ENCODE measurements at regions not wholly inside any gene's neighbourhood (a gene's known extent, or its start where the extent isn't known, plus 50 kb on each side); places are given as distances from the start of the nearest gene placed in this dataset.

DNA sequence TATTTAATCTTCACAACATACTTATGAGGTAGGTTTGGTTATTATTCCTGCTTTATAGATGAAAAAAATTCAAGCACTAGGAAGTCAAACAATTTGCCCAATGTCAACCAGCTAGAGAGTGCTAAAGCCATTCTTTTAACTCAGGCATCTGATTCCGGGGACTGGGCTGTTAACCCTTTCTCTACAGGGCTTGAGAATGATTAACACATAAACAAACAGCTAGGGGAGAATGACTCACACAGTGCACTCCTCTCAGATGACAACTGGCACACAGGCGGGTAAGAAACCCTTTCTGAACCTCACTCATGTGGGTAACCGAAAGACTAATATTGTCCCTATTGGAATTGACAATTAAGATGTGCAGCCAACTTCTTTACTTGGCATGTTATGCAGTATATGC is 86.3 kb upstream of the FSHR start:
- TF ChIP-seq, protein P1, sequence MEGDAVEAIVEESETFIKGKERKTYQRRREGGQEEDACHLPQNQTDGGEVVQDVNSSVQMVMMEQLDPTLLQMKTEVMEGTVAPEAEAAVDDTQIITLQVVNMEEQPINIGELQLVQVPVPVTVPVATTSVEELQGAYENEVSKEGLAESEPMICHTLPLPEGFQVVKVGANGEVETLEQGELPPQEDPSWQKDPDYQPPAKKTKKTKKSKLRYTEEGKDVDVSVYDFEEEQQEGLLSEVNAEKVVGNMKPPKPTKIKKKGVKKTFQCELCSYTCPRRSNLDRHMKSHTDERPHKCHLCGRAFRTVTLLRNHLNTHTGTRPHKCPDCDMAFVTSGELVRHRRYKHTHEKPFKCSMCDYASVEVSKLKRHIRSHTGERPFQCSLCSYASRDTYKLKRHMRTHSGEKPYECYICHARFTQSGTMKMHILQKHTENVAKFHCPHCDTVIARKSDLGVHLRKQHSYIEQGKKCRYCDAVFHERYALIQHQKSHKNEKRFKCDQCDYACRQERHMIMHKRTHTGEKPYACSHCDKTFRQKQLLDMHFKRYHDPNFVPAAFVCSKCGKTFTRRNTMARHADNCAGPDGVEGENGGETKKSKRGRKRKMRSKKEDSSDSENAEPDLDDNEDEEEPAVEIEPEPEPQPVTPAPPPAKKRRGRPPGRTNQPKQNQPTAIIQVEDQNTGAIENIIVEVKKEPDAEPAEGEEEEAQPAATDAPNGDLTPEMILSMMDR (IDR thresholded peaks at IDR 0.05; ENCODE audit: low read length): no peak
- no peak for TF ChIP-seq EZH2 (IDR thresholded peaks at IDR 0.05; ENCODE audit: borderline replicate concordance, low read length)

Data from OCI-LY1 (cell line).